ENCODE measurements at regions not wholly inside any gene's neighbourhood (a gene's known extent, or its start where the extent isn't known, plus 50 kb on each side); places are given as distances from the start of the nearest gene placed in this dataset.

DNA sequence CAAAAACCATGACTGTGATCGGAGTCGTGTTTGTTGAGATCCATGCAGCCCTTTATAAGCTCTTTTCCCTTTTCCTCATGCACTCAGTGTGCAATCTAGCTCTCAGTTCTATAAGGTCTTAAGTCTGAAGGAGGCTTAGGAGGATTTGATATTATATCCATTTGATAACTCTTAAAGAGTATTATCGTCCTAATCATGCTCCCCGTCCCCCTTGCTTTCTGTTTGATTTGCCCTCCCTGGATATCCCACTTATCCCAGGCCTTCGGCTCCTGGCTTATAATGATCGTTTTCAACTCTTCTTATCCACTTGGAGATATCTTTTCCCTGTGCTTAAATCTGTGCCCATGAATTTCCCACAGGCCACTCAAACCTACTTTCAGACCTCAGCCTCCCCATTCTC lies 1917.7 kb upstream of the PIK3C3 start:
- TF ChIP-seq, protein P1, sequence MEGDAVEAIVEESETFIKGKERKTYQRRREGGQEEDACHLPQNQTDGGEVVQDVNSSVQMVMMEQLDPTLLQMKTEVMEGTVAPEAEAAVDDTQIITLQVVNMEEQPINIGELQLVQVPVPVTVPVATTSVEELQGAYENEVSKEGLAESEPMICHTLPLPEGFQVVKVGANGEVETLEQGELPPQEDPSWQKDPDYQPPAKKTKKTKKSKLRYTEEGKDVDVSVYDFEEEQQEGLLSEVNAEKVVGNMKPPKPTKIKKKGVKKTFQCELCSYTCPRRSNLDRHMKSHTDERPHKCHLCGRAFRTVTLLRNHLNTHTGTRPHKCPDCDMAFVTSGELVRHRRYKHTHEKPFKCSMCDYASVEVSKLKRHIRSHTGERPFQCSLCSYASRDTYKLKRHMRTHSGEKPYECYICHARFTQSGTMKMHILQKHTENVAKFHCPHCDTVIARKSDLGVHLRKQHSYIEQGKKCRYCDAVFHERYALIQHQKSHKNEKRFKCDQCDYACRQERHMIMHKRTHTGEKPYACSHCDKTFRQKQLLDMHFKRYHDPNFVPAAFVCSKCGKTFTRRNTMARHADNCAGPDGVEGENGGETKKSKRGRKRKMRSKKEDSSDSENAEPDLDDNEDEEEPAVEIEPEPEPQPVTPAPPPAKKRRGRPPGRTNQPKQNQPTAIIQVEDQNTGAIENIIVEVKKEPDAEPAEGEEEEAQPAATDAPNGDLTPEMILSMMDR (IDR thresholded peaks at IDR 0.05) = no peak
- TF ChIP-seq POLR2A (IDR thresholded peaks at IDR 0.05) = no peak
